ENCODE measurements at regions not wholly inside any gene's neighbourhood (a gene's known extent, or its start where the extent isn't known, plus 50 kb on each side); places are given as distances from the start of the nearest gene placed in this dataset.
"Not testable (repeated sequence)": the region's sequence is repeated elsewhere in the genome, so short reads cannot be mapped to it uniquely, and the experiment has no call there.

GRCh38 chr12:47343684-47344567 is 264.2 kb upstream of the AMIGO2 start:
- DNase-seq = no peak

- no peak for DNase-seq
Measured at GRCh38 chr12:47340411-47341015, 260.8 kb upstream of the AMIGO2 start.

GRCh38 chr12:47337581-47337980 is 257.8 kb upstream of the AMIGO2 start:
- no peak for DNase-seq

- not testable (repeated sequence) for DNase-seq
Measured at GRCh38 chr12:47333271-47333858, 253.6 kb upstream of the AMIGO2 start.

GRCh38 chr12:47328831-47329545 is 249.2 kb upstream of the AMIGO2 start:
- DNase-seq = no peak

GRCh38 chr12:47326190-47326589 is 246.4 kb upstream of the AMIGO2 start:
- DNase-seq = no peak

- DNase-seq = no peak
Measured at GRCh38 chr12:47323802-47324201, 244.0 kb upstream of the AMIGO2 start.

- DNase-seq = no peak
Measured at GRCh38 chr12:47321436-47321835, 241.7 kb upstream of the AMIGO2 start.

GRCh38 chr12:47319746-47320145 is 240.0 kb upstream of the AMIGO2 start:
- no peak for DNase-seq

- DNase-seq = no peak
Measured at GRCh38 chr12:47318963-47319362, 239.2 kb upstream of the AMIGO2 start.

GRCh38 chr12:47317175-47317915 is 237.6 kb upstream of the AMIGO2 start:
- DNase-seq = no peak

GRCh38 chr12:47316609-47317049 is 236.9 kb upstream of the AMIGO2 start:
- DNase-seq = no peak

GRCh38 chr12:47314996-47315395 is 235.2 kb upstream of the AMIGO2 start:
- DNase-seq = no peak

GRCh38 chr12:47312808-47313426 is 233.2 kb upstream of the AMIGO2 start:
- DNase-seq = no peak

GRCh38 chr12:47312147-47312546 is 232.4 kb upstream of the AMIGO2 start:
- DNase-seq = no peak

GRCh38 chr12:47311568-47311967 is 231.8 kb upstream of the AMIGO2 start:
- DNase-seq = no peak

GRCh38 chr12:47311010-47311409 is 231.3 kb upstream of the AMIGO2 start:
- DNase-seq = no peak

GRCh38 chr12:47308672-47309071 is 228.9 kb upstream of the AMIGO2 start:
- no peak for DNase-seq

GRCh38 chr12:47307680-47308399 is 228.1 kb upstream of the AMIGO2 start:
- no peak for DNase-seq

GRCh38 chr12:47306773-47307679 is 227.3 kb upstream of the AMIGO2 start:
- DNase-seq = not testable (repeated sequence)
